ENCODE measurements at regions not wholly inside any gene's neighbourhood (a gene's known extent, or its start where the extent isn't known, plus 50 kb on each side); places are given as distances from the start of the nearest gene placed in this dataset.

GRCh38 chr13:69306766-69307165 lies 800.9 kb upstream of the ATXN8OS start:
- Histone ChIP-seq H3K4me3 (ENCODE audit: low read length in 2 of 2) (no peak overlapping the region), H4K91ac (ENCODE audit: low read depth, low read length, poor library complexity) (no peak overlapping the region), H3K36me3 (replicated peaks in 1 of 2; ENCODE audit: control insufficient read depth in 2 of 2, insufficient read depth in 2 of 2, low read length in 2 of 2) (no peaks in the 10 kb centered on the region), H3K4me1 (ENCODE audit: control insufficient read depth in 2 of 2, insufficient read depth in 1 of 2, low read depth in 1 of 2, low read length in 2 of 2) (peaks cover 0 to 1% of the 10 kb centered on the region in 2 donors), H2AK5ac (ENCODE audit: low read depth, low read length) (no peak overlapping the region), H2BK12ac (ENCODE audit: low read length) (no peak overlapping the region), H3K27ac (replicated peaks; ENCODE audit: low read length) (no peak overlapping the region), H2BK120ac (ENCODE audit: low read depth, low read length) (no peak overlapping the region), H2AFZ (ENCODE audit: low read length) (no peak overlapping the region), H3K4me2 (ENCODE audit: insufficient read depth, low read length, poor library complexity, severe bottlenecking) (no peak overlapping the region), H3K14ac (ENCODE audit: low read length) (no peak overlapping the region), H3K4ac (ENCODE audit: low read length) (no peak overlapping the region), H3K27me3 (ENCODE audit: control insufficient read depth in 3 of 3, insufficient read depth in 3 of 3, low read depth in 1 of 3, low read length in 3 of 3) (no peaks in the 10 kb centered on the region), H4K8ac (ENCODE audit: low read depth, low read length) (no peak overlapping the region), H3K9ac (ENCODE audit: low read depth, low read length, poor library complexity) (no peak overlapping the region), H3K23ac (ENCODE audit: low read depth, low read length, poor library complexity) (no peak overlapping the region), H3K79me1 (ENCODE audit: low read depth, low read length) (no peaks in the 10 kb centered on the region), H2BK15ac (ENCODE audit: low read length) (no peak overlapping the region), H3K9me3 (replicated peaks in 1 of 2; ENCODE audit: control insufficient read depth in 2 of 2, insufficient read depth in 1 of 2, low read depth in 1 of 2, low read length in 2 of 2) (no peaks in the 10 kb centered on the region), H2BK5ac (ENCODE audit: low read length) (no peak overlapping the region), H3K18ac (ENCODE audit: low read length) (no peak overlapping the region)
- WGBS, 2 donors (ENCODE audit: extremely low coverage in 2 of 2, insufficient read length in 2 of 2, insufficient replicate concordance in 1 of 2) = no CpG with 5 or more reads among the region's 1 CpG
- no peak for DNase-seq (ENCODE audit: low spot score)

- Histone ChIP-seq H3K36me3 (replicated peaks in 1 of 2; ENCODE audit: control insufficient read depth in 2 of 2, insufficient read depth in 2 of 2, low read length in 2 of 2) (no peaks in the 10 kb centered on the region), H3K18ac (ENCODE audit: low read length) (no peak overlapping the region), H3K79me1 (ENCODE audit: low read depth, low read length) (no peaks in the 10 kb centered on the region), H3K23ac (ENCODE audit: low read depth, low read length, poor library complexity) (no peak overlapping the region), H4K91ac (ENCODE audit: low read depth, low read length, poor library complexity) (no peak overlapping the region), H2AFZ (ENCODE audit: low read length) (no peak overlapping the region), H3K27me3 (ENCODE audit: control insufficient read depth in 3 of 3, insufficient read depth in 3 of 3, low read depth in 1 of 3, low read length in 3 of 3) (no peaks in the 10 kb centered on the region), H3K14ac (ENCODE audit: low read length) (no peak overlapping the region), H3K4ac (ENCODE audit: low read length) (no peak overlapping the region), H3K4me3 (ENCODE audit: low read length in 2 of 2) (no peak overlapping the region), H2BK5ac (ENCODE audit: low read length) (no peak overlapping the region), H2BK12ac (ENCODE audit: low read length) (no peak overlapping the region), H3K9me3 (replicated peaks in 1 of 2; ENCODE audit: control insufficient read depth in 2 of 2, insufficient read depth in 1 of 2, low read depth in 1 of 2, low read length in 2 of 2) (no peaks in the 10 kb centered on the region), H3K4me1 (ENCODE audit: control insufficient read depth in 2 of 2, insufficient read depth in 1 of 2, low read depth in 1 of 2, low read length in 2 of 2) (peaks cover 0 to 3% of the 10 kb centered on the region in 2 donors), H2BK120ac (ENCODE audit: low read depth, low read length) (no peak overlapping the region), H3K27ac (replicated peaks; ENCODE audit: low read length) (no peak overlapping the region), H3K4me2 (ENCODE audit: insufficient read depth, low read length, poor library complexity, severe bottlenecking) (no peak overlapping the region), H3K9ac (ENCODE audit: low read depth, low read length, poor library complexity) (no peak overlapping the region), H2AK5ac (ENCODE audit: low read depth, low read length) (no peak overlapping the region), H2BK15ac (ENCODE audit: low read length) (no peak overlapping the region), H4K8ac (ENCODE audit: low read depth, low read length) (no peak overlapping the region)
- WGBS, 2 donors (ENCODE audit: extremely low coverage in 2 of 2, insufficient read length in 2 of 2, insufficient replicate concordance in 1 of 2) = no CpG with 5 or more reads among the region's 2 CpGs
- no peak for DNase-seq (ENCODE audit: low spot score)
Observed at GRCh38 chr13:69300131-69300530, 807.5 kb upstream of the ATXN8OS start.

DNA sequence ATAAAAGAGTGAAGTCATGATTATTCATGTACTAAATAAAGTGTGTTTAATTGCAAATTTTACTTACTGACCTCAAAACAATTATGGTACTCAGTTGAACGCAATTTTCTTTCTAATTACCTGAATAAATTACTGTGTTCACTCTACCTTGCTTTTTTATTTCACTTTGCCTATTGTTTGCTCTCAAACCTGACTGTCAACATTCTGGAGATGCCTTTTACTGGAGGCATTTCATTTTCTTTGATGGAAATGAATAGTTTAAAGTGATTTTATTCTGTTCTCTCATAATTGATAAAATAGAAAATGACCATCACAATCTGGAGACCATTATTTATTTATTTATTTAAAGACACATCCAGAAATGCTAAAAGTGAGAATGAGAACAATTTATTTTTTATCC lies 811.5 kb upstream of the ATXN8OS start:
- Histone ChIP-seq H3K4ac (ENCODE audit: low read length) (no peak overlapping the region), H3K9ac (ENCODE audit: low read depth, low read length, poor library complexity) (no peak overlapping the region), H3K4me3 (ENCODE audit: low read length in 2 of 2) (no peak overlapping the region), H2BK15ac (ENCODE audit: low read length) (no peak overlapping the region), H2BK120ac (ENCODE audit: low read depth, low read length) (no peak overlapping the region), H3K4me2 (ENCODE audit: insufficient read depth, low read length, poor library complexity, severe bottlenecking) (no peak overlapping the region), H3K18ac (ENCODE audit: low read length) (no peak overlapping the region), H2BK12ac (ENCODE audit: low read length) (no peak overlapping the region), H3K14ac (ENCODE audit: low read length) (no peak overlapping the region), H3K23ac (ENCODE audit: low read depth, low read length, poor library complexity) (no peak overlapping the region), H3K36me3 (replicated peaks in 1 of 2; ENCODE audit: control insufficient read depth in 2 of 2, insufficient read depth in 2 of 2, low read length in 2 of 2) (no peaks in the 10 kb centered on the region), H3K9me3 (replicated peaks in 1 of 2; ENCODE audit: control insufficient read depth in 2 of 2, insufficient read depth in 1 of 2, low read depth in 1 of 2, low read length in 2 of 2) (no peaks in the 10 kb centered on the region), H3K79me1 (ENCODE audit: low read depth, low read length) (no peaks in the 10 kb centered on the region), H3K27ac (replicated peaks; ENCODE audit: low read length) (no peak overlapping the region), H2AFZ (ENCODE audit: low read length) (no peak overlapping the region), H3K27me3 (ENCODE audit: control insufficient read depth in 3 of 3, insufficient read depth in 3 of 3, low read depth in 1 of 3, low read length in 3 of 3) (no peaks in the 10 kb centered on the region), H4K91ac (ENCODE audit: low read depth, low read length, poor library complexity) (no peak overlapping the region), H3K4me1 (ENCODE audit: control insufficient read depth in 2 of 2, insufficient read depth in 1 of 2, low read depth in 1 of 2, low read length in 2 of 2) (peaks cover 0 to 3% of the 10 kb centered on the region in 2 donors), H4K8ac (ENCODE audit: low read depth, low read length) (no peak overlapping the region), H2BK5ac (ENCODE audit: low read length) (no peak overlapping the region), H2AK5ac (ENCODE audit: low read depth, low read length) (no peak overlapping the region)
- DNase-seq (ENCODE audit: low spot score) = no peak
- WGBS, 2 donors (ENCODE audit: extremely low coverage in 2 of 2, insufficient read length in 2 of 2, insufficient replicate concordance in 1 of 2) = no CpG with 5 or more reads among the region's 1 CpG

- Histone ChIP-seq H3K79me1 (ENCODE audit: low read depth, low read length) (no peaks in the 10 kb centered on the region), H2BK120ac (ENCODE audit: low read depth, low read length) (no peak overlapping the region), H3K14ac (ENCODE audit: low read length) (no peak overlapping the region), H4K8ac (ENCODE audit: low read depth, low read length) (no peak overlapping the region), H3K36me3 (replicated peaks in 1 of 2; ENCODE audit: control insufficient read depth in 2 of 2, insufficient read depth in 2 of 2, low read length in 2 of 2) (no peaks in the 10 kb centered on the region), H3K4me1 (ENCODE audit: control insufficient read depth in 2 of 2, insufficient read depth in 1 of 2, low read depth in 1 of 2, low read length in 2 of 2) (no peaks in the 10 kb centered on the region), H2AK5ac (ENCODE audit: low read depth, low read length) (no peak overlapping the region), H4K91ac (ENCODE audit: low read depth, low read length, poor library complexity) (no peak overlapping the region), H3K27ac (replicated peaks; ENCODE audit: low read length) (no peak overlapping the region), H3K23ac (ENCODE audit: low read depth, low read length, poor library complexity) (no peak overlapping the region), H2BK5ac (ENCODE audit: low read length) (no peak overlapping the region), H2BK15ac (ENCODE audit: low read length) (no peak overlapping the region), H3K9ac (ENCODE audit: low read depth, low read length, poor library complexity) (no peak overlapping the region), H3K4me2 (ENCODE audit: insufficient read depth, low read length, poor library complexity, severe bottlenecking) (no peak overlapping the region), H3K9me3 (replicated peaks in 1 of 2; ENCODE audit: control insufficient read depth in 2 of 2, insufficient read depth in 1 of 2, low read depth in 1 of 2, low read length in 2 of 2) (no peaks in the 10 kb centered on the region), H3K18ac (ENCODE audit: low read length) (no peak overlapping the region), H2AFZ (ENCODE audit: low read length) (peak overlapping the region; percentile 71), H2BK12ac (ENCODE audit: low read length) (no peak overlapping the region), H3K4ac (ENCODE audit: low read length) (no peak overlapping the region), H3K4me3 (ENCODE audit: low read length in 2 of 2) (no peak overlapping the region), H3K27me3 (ENCODE audit: control insufficient read depth in 3 of 3, insufficient read depth in 3 of 3, low read depth in 1 of 3, low read length in 3 of 3) (no peaks in the 10 kb centered on the region)
- WGBS, 2 donors (ENCODE audit: extremely low coverage in 2 of 2, insufficient read length in 2 of 2, insufficient replicate concordance in 1 of 2) = no CpG with 5 or more reads among the region's 2 CpGs
- DNase-seq (ENCODE audit: low spot score) = no peak
Observed at GRCh38 chr13:69292789-69293425, 814.7 kb upstream of the ATXN8OS start.
